Middle frontal gyrus (tissue), 1 donor: ENCODE measurements at regions not wholly inside any gene's neighbourhood (a gene's known extent, or its start where the extent isn't known, plus 50 kb on each side); places are given as distances from the start of the nearest gene placed in this dataset.

Experiments used
- DNase-seq: peaks from one replicate; pipeline ENCODE4 v3.0.0-alpha.2; 2015; ENCODE audit warnings: low spot score; ENCODE audit errors: extremely low spot score

DNA sequence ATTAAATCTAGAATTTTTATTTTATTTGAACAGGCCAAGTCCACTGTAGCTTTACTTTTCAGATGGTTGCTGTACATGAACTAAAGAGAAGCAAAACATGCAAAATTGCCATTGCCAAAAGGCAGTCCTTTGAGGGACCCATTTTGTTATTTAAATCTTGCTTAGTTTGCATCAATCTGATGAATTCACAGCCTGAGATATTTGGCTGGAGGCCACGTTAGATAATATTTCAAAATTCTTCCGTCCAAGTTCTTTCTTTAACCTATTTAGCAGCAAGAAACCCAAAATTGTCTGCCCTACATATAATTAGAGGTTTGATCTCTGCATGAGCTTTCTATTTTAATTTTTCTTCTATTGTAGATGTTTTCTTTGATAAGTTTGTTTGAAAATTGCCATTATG is 1706.9 kb upstream of the RAG2 start:
- DNase-seq, result no peak

DNA sequence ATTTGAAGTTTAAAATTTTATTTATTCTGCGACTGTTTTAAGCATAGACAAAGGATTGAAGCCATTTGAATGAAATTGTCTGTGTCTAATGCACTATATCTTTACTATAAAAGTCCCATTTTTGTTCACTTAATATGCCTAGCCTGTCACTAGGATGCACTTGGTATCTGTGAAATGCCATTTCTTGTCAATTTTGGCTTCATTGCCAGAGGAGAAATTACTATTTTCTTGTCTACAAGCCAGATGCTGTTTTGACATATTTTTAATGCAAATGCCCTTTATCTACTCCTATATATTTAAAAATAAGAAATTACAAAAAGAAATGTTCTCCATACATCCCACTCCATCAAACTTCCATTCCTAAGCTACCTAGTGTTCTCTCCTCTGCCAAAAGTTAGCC is 1704.5 kb upstream of the RAG2 start:
- DNase-seq, result no peak

- no peak for DNase-seq
Observed at GRCh38 chr11:38300570-38300969, 1702.5 kb upstream of the RAG2 start.

GRCh38 chr11:38296211-38296776 is 1698.3 kb upstream of the RAG2 start:
- no peak for DNase-seq

DNA sequence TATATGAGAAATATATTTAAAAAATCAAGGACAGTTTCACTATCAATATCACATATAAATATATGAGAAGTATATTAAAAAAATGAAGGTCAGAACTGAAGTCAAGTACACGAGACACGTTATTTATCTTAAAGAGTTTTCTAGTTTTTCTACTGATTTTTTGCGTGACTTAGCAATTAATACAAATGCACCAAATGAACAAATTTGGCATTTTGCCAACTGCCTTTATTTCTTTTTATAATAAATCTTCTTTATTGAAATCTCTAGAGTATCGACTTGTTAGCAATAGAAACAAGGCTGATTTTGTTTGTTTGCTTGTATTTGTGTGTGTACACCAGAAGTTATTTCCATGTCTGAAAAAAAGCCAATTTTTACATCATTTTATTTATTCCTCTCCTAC is 1684.7 kb upstream of the RAG2 start:
- no peak for DNase-seq

DNA sequence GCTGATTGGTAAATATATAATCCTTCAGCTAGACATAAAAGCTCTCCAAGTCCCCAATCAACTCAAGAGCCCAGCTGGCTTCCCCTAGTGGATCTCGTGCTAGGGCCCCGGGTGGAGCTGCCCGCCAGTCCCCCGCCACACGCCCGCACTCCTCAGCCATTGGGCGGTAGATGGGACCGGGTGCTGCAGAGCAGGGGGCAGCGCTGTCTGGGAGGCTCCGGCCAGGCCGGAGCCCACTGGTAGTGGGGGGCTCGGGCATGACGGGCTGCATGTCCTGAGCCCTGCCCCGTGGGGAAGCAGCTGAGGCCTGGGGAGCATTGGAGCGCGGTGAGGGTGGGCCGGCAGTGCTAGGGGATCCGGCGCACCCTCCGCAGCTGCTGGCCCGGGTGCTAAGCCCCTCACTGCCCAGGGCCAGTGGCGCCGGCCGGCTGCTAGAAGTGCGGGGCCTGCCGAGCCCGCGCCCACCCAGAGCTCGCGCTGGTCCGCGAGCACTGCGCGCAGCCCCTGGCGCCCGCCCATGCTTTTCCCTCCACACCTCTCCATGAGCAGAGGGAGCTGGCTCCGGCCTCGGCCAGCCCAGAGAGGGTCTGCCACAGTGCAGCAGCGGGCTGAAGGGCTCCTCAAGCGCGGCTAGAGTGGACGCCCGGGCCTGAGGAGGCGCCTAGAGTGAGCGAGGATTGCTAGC is 1680.6 kb upstream of the RAG2 start:
- no peak for DNase-seq

GRCh38 chr11:38274031-38274430 is 1676.0 kb upstream of the RAG2 start:
- DNase-seq, result no peak

GRCh38 chr11:38272376-38272775 is 1674.3 kb upstream of the RAG2 start:
- DNase-seq, result no peak

DNA sequence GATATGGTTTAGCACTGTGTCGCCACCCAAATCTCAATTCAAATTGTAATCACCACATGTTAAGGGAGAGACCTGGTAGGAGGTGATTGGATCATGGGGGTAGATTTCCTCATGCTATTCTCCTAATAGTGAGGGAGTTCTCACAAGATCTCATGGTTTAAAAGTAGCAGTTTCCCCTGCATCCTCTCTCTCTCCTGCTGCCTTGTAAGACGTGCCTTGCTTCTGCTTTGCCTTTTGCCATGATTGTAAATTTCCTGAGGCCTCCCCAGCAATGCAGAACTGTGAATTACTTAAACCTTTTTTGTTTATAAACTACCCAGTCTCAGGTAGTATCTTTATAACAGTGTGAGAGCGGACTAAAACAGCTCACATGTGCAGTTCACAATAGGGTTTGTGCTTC is 1668.7 kb upstream of the RAG2 start:
- DNase-seq, result no peak

- no peak for DNase-seq
Observed at GRCh38 chr11:38256436-38256835, 1658.4 kb upstream of the RAG2 start.

DNA sequence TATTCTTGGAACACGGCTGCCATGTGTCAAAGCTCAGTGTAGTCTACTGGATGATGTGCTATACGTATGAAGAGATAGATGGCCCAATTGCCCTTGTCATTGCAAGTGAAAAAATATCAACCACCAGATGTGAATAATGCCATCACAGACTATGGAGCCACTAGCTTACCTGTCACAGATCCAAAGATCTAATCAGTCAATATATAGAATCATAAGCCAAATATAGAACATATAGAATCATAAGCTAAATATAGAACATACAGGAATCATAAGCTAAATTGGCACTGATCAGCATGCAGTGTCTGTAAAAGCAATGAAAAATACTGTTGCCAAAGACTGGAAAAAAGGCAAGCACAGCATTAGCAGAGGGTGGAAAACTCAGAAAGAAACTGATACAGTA is 1656.9 kb upstream of the RAG2 start:
- DNase-seq, result no peak

DNA sequence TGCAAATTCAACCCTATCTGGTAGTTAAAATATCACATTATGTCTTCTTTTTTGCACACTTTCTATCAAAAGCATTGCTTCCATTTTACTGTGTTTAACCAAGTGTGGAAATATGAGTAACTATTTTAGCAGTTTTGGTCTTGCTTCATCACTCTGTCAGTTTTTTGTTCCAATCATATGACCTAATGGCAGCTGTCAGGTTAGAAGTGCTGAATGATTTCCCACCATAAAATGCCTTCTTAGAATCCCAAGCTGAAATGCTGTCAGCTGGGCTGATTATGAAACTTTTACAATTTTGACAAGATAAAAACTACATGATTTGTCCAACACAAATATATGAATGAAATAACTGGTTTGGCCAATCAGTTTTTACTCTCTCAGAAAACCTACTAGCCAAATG is 1654.6 kb upstream of the RAG2 start:
- no peak for DNase-seq

DNA sequence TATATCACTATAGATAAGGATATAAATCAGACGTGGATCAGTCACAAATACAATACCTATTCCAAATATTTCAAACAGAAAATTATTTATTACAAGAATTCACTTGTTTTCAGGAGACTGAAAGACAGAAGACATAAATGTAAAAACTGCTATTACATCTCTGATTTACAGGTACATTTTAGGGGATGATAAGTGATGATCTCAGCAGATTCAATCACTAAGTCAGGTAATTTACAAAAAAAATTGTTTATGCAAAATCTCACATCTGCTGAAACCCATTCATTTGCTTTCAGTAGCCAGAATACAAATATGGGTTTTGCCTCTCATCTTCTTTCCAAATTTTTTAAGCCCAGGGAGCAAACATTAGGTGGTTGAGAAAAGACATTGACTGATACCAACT is 1648.4 kb upstream of the RAG2 start:
- no peak for DNase-seq

DNA sequence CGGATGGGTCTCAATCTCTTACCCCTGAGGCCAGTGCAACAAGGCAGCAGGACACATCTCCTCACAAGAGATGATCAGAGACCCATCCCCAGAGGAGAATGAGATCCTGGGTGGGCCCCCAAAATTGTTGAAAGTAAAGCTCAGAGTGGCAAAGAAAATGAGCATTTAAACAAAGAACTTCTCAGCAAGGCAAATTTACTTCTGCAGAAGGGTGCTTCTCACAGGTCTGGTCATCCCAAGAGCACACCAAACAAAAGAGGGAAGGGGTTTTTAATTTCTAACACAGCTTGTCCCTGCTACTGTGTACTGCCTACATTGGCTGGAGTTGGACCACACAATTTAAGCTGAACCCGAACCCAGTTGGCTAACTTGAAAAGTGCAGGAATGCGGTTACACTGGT is 1628.6 kb upstream of the RAG2 start:
- no peak for DNase-seq

DNA sequence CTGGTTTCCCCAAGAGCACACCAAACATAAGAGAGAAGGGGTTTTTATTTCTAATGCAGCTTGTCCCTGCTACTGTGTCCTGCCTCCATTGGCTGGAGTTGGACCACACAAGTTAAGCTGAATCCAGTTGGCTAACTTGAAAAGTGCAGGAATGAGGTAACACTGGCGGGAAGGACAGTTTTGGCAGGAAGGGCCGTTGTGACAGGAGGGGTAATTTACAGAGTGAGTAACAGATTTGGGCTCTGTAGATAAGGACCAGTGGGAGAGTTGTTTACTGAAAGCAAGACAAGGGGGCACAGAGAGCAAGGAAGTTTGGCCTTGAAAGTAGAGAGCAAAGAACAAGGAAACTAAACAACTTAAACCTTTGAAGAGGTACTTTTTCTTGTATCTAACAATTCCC is 1623.3 kb upstream of the RAG2 start:
- DNase-seq, result no peak

GRCh38 chr11:38219636-38220035 is 1621.6 kb upstream of the RAG2 start:
- DNase-seq, result no peak

- no peak for DNase-seq
Observed at GRCh38 chr11:38208951-38209350, 1610.9 kb upstream of the RAG2 start.

GRCh38 chr11:38206663-38207062 is 1608.6 kb upstream of the RAG2 start:
- DNase-seq, result no peak

- no peak for DNase-seq
Observed at GRCh38 chr11:38191101-38191500, 1593.1 kb upstream of the RAG2 start.

- DNase-seq, result no peak
Observed at GRCh38 chr11:38182126-38182866, 1584.3 kb upstream of the RAG2 start.

DNA sequence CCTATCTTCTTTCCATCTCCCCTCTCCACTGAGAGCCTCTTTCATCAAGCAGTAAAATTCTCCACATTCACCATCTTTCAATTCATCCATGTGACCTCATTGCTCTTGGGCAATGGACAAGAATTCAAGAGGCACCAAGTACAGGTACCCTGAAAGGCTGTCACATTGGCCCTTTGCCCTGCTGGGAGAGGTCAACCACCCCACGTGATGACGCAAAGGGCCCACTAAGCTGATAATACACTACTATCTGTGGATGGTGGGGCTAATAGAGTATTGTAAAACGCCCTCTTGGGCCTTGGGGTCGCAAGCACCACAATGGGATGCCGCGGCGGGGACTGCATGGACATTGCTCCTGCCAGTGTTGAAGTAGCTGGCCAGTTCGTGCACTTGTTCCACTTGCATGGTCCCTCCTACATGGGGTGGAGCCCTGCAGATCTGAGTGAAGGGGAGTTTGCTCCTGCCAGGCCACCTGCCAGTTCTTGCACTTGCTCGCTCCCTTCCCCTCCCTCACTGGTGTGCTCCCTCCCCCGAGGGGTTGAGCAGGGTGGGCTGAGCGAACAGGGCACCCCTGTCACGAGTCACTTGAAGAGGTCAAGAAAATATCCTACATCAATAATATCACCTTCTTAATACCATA is 1578.8 kb upstream of the RAG2 start:
- DNase-seq, result no peak

GRCh38 chr11:38173676-38174075 is 1575.6 kb upstream of the RAG2 start:
- no peak for DNase-seq
